ENCODE measurements at regions not wholly inside any gene's neighbourhood (a gene's known extent, or its start where the extent isn't known, plus 50 kb on each side); places are given as distances from the start of the nearest gene placed in this dataset.
"Not testable (repeated sequence)": the region's sequence is repeated elsewhere in the genome, so short reads cannot be mapped to it uniquely, and the experiment has no call there.

- no peak for DNase-seq (ENCODE audit: low read depth in 1 of 2, low spot score in 1 of 2)
Measured at GRCh38 chr5:34551911-34552433, 104.2 kb upstream of the RAI14 start.

- no peak for DNase-seq (ENCODE audit: low read depth in 1 of 2, low spot score in 1 of 2)
Measured at GRCh38 chr5:34552686-34553085, 103.4 kb upstream of the RAI14 start.

- DNase-seq (ENCODE audit: low read depth in 1 of 2, low spot score in 1 of 2) = no peak
Measured at GRCh38 chr5:34553581-34553980, 102.5 kb upstream of the RAI14 start.

- DNase-seq (ENCODE audit: low read depth in 1 of 2, low spot score in 1 of 2) = no peak
Measured at GRCh38 chr5:34554641-34555040, 101.5 kb upstream of the RAI14 start.

- no peak for DNase-seq (ENCODE audit: low read depth in 1 of 2, low spot score in 1 of 2)
Measured at GRCh38 chr5:34555699-34556508, 100.2 kb upstream of the RAI14 start.

- no peak for DNase-seq (ENCODE audit: low read depth in 1 of 2, low spot score in 1 of 2)
Measured at GRCh38 chr5:34556509-34556782, 99.7 kb upstream of the RAI14 start.

- DNase-seq (ENCODE audit: low read depth in 1 of 2, low spot score in 1 of 2) = not testable (repeated sequence)
Measured at GRCh38 chr5:34561581-34561980, 94.5 kb upstream of the RAI14 start.

GRCh38 chr5:34562791-34563190 lies 93.3 kb upstream of the RAI14 start:
- no peak for DNase-seq (ENCODE audit: low read depth in 1 of 2, low spot score in 1 of 2)

GRCh38 chr5:34563269-34563668 lies 92.9 kb upstream of the RAI14 start:
- DNase-seq (ENCODE audit: low read depth in 1 of 2, low spot score in 1 of 2) = no peak

GRCh38 chr5:34563931-34564709 lies 92.0 kb upstream of the RAI14 start:
- no peak for DNase-seq (ENCODE audit: low read depth in 1 of 2, low spot score in 1 of 2)

GRCh38 chr5:34564710-34565235 lies 91.4 kb upstream of the RAI14 start:
- no peak for DNase-seq (ENCODE audit: low read depth in 1 of 2, low spot score in 1 of 2)

- no peak for DNase-seq (ENCODE audit: low read depth in 1 of 2, low spot score in 1 of 2)
Measured at GRCh38 chr5:34570143-34570542, 86.0 kb upstream of the RAI14 start.

GRCh38 chr5:34570721-34571676 lies 85.1 kb upstream of the RAI14 start:
- no peak for DNase-seq (ENCODE audit: low read depth in 1 of 2, low spot score in 1 of 2)

- DNase-seq (ENCODE audit: low read depth in 1 of 2, low spot score in 1 of 2) = no peak
Measured at GRCh38 chr5:34571677-34572041, 84.5 kb upstream of the RAI14 start.

- no peak for DNase-seq (ENCODE audit: low read depth in 1 of 2, low spot score in 1 of 2)
Measured at GRCh38 chr5:34574936-34575467, 81.1 kb upstream of the RAI14 start.

GRCh38 chr5:34576891-34577666 lies 79.0 kb upstream of the RAI14 start:
- no peak for DNase-seq (ENCODE audit: low read depth in 1 of 2, low spot score in 1 of 2)

GRCh38 chr5:34578962-34579361 lies 77.2 kb upstream of the RAI14 start:
- no peak for DNase-seq (ENCODE audit: low read depth in 1 of 2, low spot score in 1 of 2)

GRCh38 chr5:34580983-34581382 lies 75.1 kb upstream of the RAI14 start:
- no peak for DNase-seq (ENCODE audit: low read depth in 1 of 2, low spot score in 1 of 2)

GRCh38 chr5:34582371-34582770 lies 73.8 kb upstream of the RAI14 start:
- no peak for DNase-seq (ENCODE audit: low read depth in 1 of 2, low spot score in 1 of 2)

GRCh38 chr5:34583167-34583566 lies 73.0 kb upstream of the RAI14 start:
- DNase-seq (ENCODE audit: low read depth in 1 of 2, low spot score in 1 of 2) = no peak

All from activated CD4-positive, alpha-beta T cell treated with anti-CD3 and anti-CD28 coated beads, Interleukin-2, amount 50 U/mL, for 24 hours (primary cell).